Erythroblast (primary cell): ENCODE measurements at regions not wholly inside any gene's neighbourhood (a gene's known extent, or its start where the extent isn't known, plus 50 kb on each side); places are given as distances from the start of the nearest gene placed in this dataset.

ENCODE experiments used
- GATA1 ChIP-seq: IDR thresholded peaks from 2 replicates; pipeline ENCODE4 v1.6.1; 2011; ENCODE audit warnings: low read depth, mild to moderate bottlenecking, control low read depth, low read length, moderate library complexity
- POLR2A ChIP-seq: IDR thresholded peaks from 2 replicates; pipeline ENCODE4 v1.6.1; 2011; ENCODE audit warnings: mild to moderate bottlenecking, low read length

- TF ChIP-seq POLR2A (no peak), GATA1 (no peak)
Observed at GRCh38 chr22:19596680-19597398, 72.6 kb upstream of the CLDN5 start.
